HG03064 (cell line): ENCODE measurements at regions not wholly inside any gene's neighbourhood (a gene's known extent, or its start where the extent isn't known, plus 50 kb on each side); places are given as distances from the start of the nearest gene placed in this dataset.

Experiments used
- ATAC-seq: cut with Tn5 transposase; IDR thresholded peaks from one replicate; pipeline ENCODE4 v1.9.1; 2021; ENCODE audit warnings: low read depth; ENCODE audit not compliant: unreplicated experiment

GRCh38 chr15:81548365-81549130, 174.5 kb upstream of the TMC3 start:
- ATAC-seq: no peak

GRCh38 chr15:81547521-81548132, 173.6 kb upstream of the TMC3 start:
- no peak for ATAC-seq

GRCh38 chr15:81544385-81544784, 170.4 kb upstream of the TMC3 start:
- no peak for ATAC-seq

- ATAC-seq: no peak
Observed at GRCh38 chr15:81540909-81541308, 166.9 kb upstream of the TMC3 start.

- no peak for ATAC-seq
Observed at GRCh38 chr15:81536356-81536755, 162.3 kb upstream of the TMC3 start.

GRCh38 chr15:81534124-81534523, 160.1 kb upstream of the TMC3 start:
- no peak for ATAC-seq

- no peak for ATAC-seq
Observed at GRCh38 chr15:81532001-81532400, 158.0 kb upstream of the TMC3 start.

GRCh38 chr15:81531109-81531592, 157.1 kb upstream of the TMC3 start:
- no peak for ATAC-seq

GRCh38 chr15:81530271-81530691, 156.3 kb upstream of the TMC3 start:
- ATAC-seq: no peak

- no peak for ATAC-seq
Observed at GRCh38 chr15:81529481-81529880, 155.5 kb upstream of the TMC3 start.

GRCh38 chr15:81526029-81526428, 152.0 kb upstream of the TMC3 start:
- no peak for ATAC-seq

GRCh38 chr15:81524496-81524895, 150.5 kb upstream of the TMC3 start:
- no peak for ATAC-seq

- ATAC-seq: no peak
Observed at GRCh38 chr15:81523867-81524266, 149.9 kb upstream of the TMC3 start.

GRCh38 chr15:81520480-81520879, 146.5 kb upstream of the TMC3 start:
- ATAC-seq: no peak

GRCh38 chr15:81516461-81516860, 142.4 kb upstream of the TMC3 start:
- no peak for ATAC-seq

- no peak for ATAC-seq
Observed at GRCh38 chr15:81516012-81516411, 142.0 kb upstream of the TMC3 start.

GRCh38 chr15:81514725-81515124, 140.7 kb upstream of the TMC3 start:
- ATAC-seq: no peak

- no peak for ATAC-seq
Observed at GRCh38 chr15:81511138-81511537, 137.1 kb upstream of the TMC3 start.

- no peak for ATAC-seq
Observed at GRCh38 chr15:81507831-81508230, 133.8 kb upstream of the TMC3 start.

GRCh38 chr15:81506936-81507335, 132.9 kb upstream of the TMC3 start:
- no peak for ATAC-seq

GRCh38 chr15:81506071-81506470, 132.1 kb upstream of the TMC3 start:
- ATAC-seq: no peak
